BE2C (cell line): ENCODE measurements at regions not wholly inside any gene's neighbourhood (a gene's known extent, or its start where the extent isn't known, plus 50 kb on each side); places are given as distances from the start of the nearest gene placed in this dataset.

Source experiments
- DNase-seq: peaks from one replicate; pipeline ENCODE4 v3.0.0-alpha.2; 2020
- H3K27me3 ChIP-seq: fragments of 250-450 bp; sonication (Bioruptor Pico); 2 replicates; pipeline ENCODE4 v1.5.1; 2020; ENCODE audit warnings: mild to moderate bottlenecking
- H3K36me3 ChIP-seq: fragments of 250-450 bp; sonication (Bioruptor Pico); 2 replicates; pipeline ENCODE4 v1.5.1; 2020; ENCODE audit warnings: mild to moderate bottlenecking
- H3K4me1 ChIP-seq: fragments of 250-450 bp; sonication (Bioruptor Pico); 2 replicates; pipeline ENCODE4 v1.5.1; 2020
- H3K4me3 ChIP-seq: 2 replicates; pipeline ENCODE4 v1.5.1; 2011; ENCODE audit warnings: low read depth, low read length
- H3K9me3 ChIP-seq: fragments of 250-450 bp; sonication (Bioruptor Pico); 2 replicates; pipeline ENCODE4 v1.5.1; 2020
- CTCF ChIP-seq: IDR thresholded peaks from 2 replicates; pipeline ENCODE4 v1.5.1; 2012; ENCODE audit warnings: mild to moderate bottlenecking, low read depth, low read length

- no peak for DNase-seq
- no peaks in the 10 kb centered on the region for H3K4me1 ChIP-seq
- H3K4me3 ChIP-seq: no peak overlapping the region
- H3K27me3 ChIP-seq: no peaks in the 10 kb centered on the region; the same call in 1 of the 2 replicates
- H3K9me3 ChIP-seq: no peaks in the 10 kb centered on the region
- no peak for TF ChIP-seq CTCF
- no peaks in the 10 kb centered on the region for H3K36me3 ChIP-seq
Observed at GRCh38 chr7:19304086-19304485, 158.9 kb upstream of the FERD3L start.

- Histone ChIP-seq H3K4me1 (no peaks in the 10 kb centered on the region), H3K27me3 (no peaks in the 10 kb centered on the region; the same call in 1 of the 2 replicates), H3K36me3 (no peaks in the 10 kb centered on the region), H3K9me3 (no peaks in the 10 kb centered on the region), H3K4me3 (no peak overlapping the region)
- no peak for DNase-seq
- no peak for TF ChIP-seq CTCF
Observed at GRCh38 chr7:19302731-19303130, 157.5 kb upstream of the FERD3L start.

- TF ChIP-seq CTCF: no peak
- no peak for DNase-seq
- Histone ChIP-seq H3K9me3 (no peaks in the 10 kb centered on the region), H3K27me3 (peaks cover 3% of the 10 kb centered on the region; the same call in 1 of the 2 replicates), H3K36me3 (no peaks in the 10 kb centered on the region), H3K4me3 (no peak overlapping the region), H3K4me1 (no peaks in the 10 kb centered on the region)
Observed at GRCh38 chr7:19296617-19297016, 151.4 kb upstream of the FERD3L start.

GRCh38 chr7:19295376-19295775 is 150.2 kb upstream of the FERD3L start:
- Histone ChIP-seq H3K4me3 (no peak overlapping the region), H3K4me1 (no peaks in the 10 kb centered on the region), H3K9me3 (no peaks in the 10 kb centered on the region), H3K36me3 (no peaks in the 10 kb centered on the region), H3K27me3 (peaks cover 3% of the 10 kb centered on the region; the same call in 1 of the 2 replicates)
- no peak for DNase-seq
- TF ChIP-seq CTCF: no peak

GRCh38 chr7:19294619-19295018 is 149.4 kb upstream of the FERD3L start:
- no peak for TF ChIP-seq CTCF
- Histone ChIP-seq H3K9me3 (no peaks in the 10 kb centered on the region), H3K27me3 (peaks cover 3% of the 10 kb centered on the region; the same call in 1 of the 2 replicates), H3K36me3 (no peaks in the 10 kb centered on the region), H3K4me1 (no peaks in the 10 kb centered on the region), H3K4me3 (no peak overlapping the region)
- no peak for DNase-seq

GRCh38 chr7:19293431-19293830 is 148.2 kb upstream of the FERD3L start:
- Histone ChIP-seq H3K27me3 (peaks cover 3% of the 10 kb centered on the region; the same call in 1 of the 2 replicates), H3K36me3 (no peaks in the 10 kb centered on the region), H3K4me3 (no peak overlapping the region), H3K9me3 (no peaks in the 10 kb centered on the region), H3K4me1 (no peaks in the 10 kb centered on the region)
- DNase-seq: no peak
- TF ChIP-seq CTCF: no peak
